HEK293T (cell line): ENCODE measurements at regions not wholly inside any gene's neighbourhood (a gene's known extent, or its start where the extent isn't known, plus 50 kb on each side); places are given as distances from the start of the nearest gene placed in this dataset.

Source experiments
- CTCF ChIA-PET: fragments of 350-600 bp; formaldehyde crosslinking; extraction: SDS; loops from one replicate; lab custom pipeline; 2021; ENCODE audit warnings: antibody characterized with exemption, inconsistent platforms; lab: Yijun Ruan, JAX
- POLR2A ChIA-PET: fragments of 350-600 bp; formaldehyde crosslinking; extraction: SDS; loops from one replicate; lab custom pipeline; 2020; ENCODE audit warnings: antibody characterized with exemption, inconsistent platforms; lab: Yijun Ruan, JAX
- DNase-seq: peaks from one replicate; pipeline ENCODE4 v3.0.0; 2012; ENCODE audit warnings: mixed read lengths; ENCODE audit errors: extremely low spot score
- ARNT ChIP-seq: fragments of 450-650 bp; IDR thresholded peaks from 2 replicates; pipeline ENCODE4 v1.6.1; 2017; ENCODE audit warnings: mild to moderate bottlenecking
- BHLHE40 ChIP-seq: fragments of 450-650 bp; IDR thresholded peaks from 2 replicates; pipeline ENCODE4 v1.6.1; 2016; ENCODE audit warnings: mild to moderate bottlenecking, moderate library complexity, borderline replicate concordance
- CTBP1 ChIP-seq: fragments of 450-650 bp; IDR thresholded peaks from 2 replicates; pipeline ENCODE4 v1.6.1; 2016; ENCODE audit warnings: borderline replicate concordance
- ELF4 ChIP-seq: fragments of 450-650 bp; IDR thresholded peaks from 2 replicates; pipeline ENCODE4 v1.6.1; 2017; ENCODE audit warnings: antibody characterized with exemption
- FOXA1 ChIP-seq: fragments of 450-650 bp; IDR thresholded peaks from 2 replicates; pipeline ENCODE4 v1.6.1; 2016; ENCODE audit warnings: mild to moderate bottlenecking
- FOXK2 ChIP-seq: fragments of 450-650 bp; IDR thresholded peaks from 2 replicates; pipeline ENCODE4 v1.6.1; 2016; ENCODE audit warnings: mild to moderate bottlenecking
- FOXM1 ChIP-seq: fragments of 450-650 bp; IDR thresholded peaks from 2 replicates; pipeline ENCODE4 v1.6.1; 2017; ENCODE audit warnings: mild to moderate bottlenecking, borderline replicate concordance
- HDGF ChIP-seq: fragments of 450-650 bp; IDR thresholded peaks from 2 replicates; pipeline ENCODE4 v1.6.1; 2017; ENCODE audit warnings: antibody characterized with exemption, borderline replicate concordance
- L3MBTL2 ChIP-seq: fragments of 450-650 bp; conservative IDR thresholded peaks from 2 replicates; pipeline ENCODE4 v1.6.1; 2016; ENCODE audit warnings: mild to moderate bottlenecking
- LEF1 ChIP-seq: fragments of 450-650 bp; IDR thresholded peaks from 2 replicates; pipeline ENCODE4 v1.6.1; 2017; ENCODE audit warnings: mild to moderate bottlenecking, borderline replicate concordance
- NFRKB ChIP-seq: fragments of 450-650 bp; IDR thresholded peaks from 2 replicates; pipeline ENCODE4 v1.6.1; 2016; ENCODE audit warnings: mild to moderate bottlenecking, moderate library complexity
- SP1 ChIP-seq: fragments of 450-650 bp; IDR thresholded peaks from 2 replicates; pipeline ENCODE4 v1.6.1; 2017
- SUZ12 ChIP-seq: fragments of 450-650 bp; IDR thresholded peaks from 2 replicates; pipeline ENCODE4 v1.6.1; 2016; ENCODE audit warnings: mild to moderate bottlenecking
- TARDBP ChIP-seq: fragments of 450-650 bp; IDR thresholded peaks from 2 replicates; pipeline ENCODE4 v1.6.1; 2016
- ZNF384 ChIP-seq: fragments of 450-650 bp; IDR thresholded peaks from 2 replicates; pipeline ENCODE4 v1.6.1; 2016
- TF ChIP-seq, protein P1 (sequence below): fragments of 450-650 bp; IDR thresholded peaks from 2 replicates; pipeline ENCODE4 v1.6.1; 2016

DNA sequence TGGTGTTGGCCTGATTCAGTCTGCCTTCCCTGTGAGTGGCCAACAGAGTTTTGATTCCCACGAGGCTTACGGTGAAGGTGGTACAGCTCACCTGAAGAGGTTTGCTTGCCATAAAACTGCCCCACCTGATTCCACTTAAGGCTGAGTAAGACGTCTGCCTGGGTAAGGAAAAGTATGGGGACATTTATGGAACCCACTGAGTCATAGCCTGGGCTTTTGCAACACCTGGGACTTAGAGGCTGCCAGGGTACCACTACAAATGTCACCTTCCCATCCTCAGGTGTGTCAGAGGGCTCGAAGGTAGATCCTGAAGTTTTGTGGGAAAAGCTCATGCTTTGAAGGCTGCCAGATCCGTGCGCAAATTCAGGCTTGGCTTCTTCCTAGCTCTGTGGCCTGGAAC, 56.9 kb upstream of the SLCO2A1 start:
- POLR2A ChIA-PET = no interaction called here

DNA sequence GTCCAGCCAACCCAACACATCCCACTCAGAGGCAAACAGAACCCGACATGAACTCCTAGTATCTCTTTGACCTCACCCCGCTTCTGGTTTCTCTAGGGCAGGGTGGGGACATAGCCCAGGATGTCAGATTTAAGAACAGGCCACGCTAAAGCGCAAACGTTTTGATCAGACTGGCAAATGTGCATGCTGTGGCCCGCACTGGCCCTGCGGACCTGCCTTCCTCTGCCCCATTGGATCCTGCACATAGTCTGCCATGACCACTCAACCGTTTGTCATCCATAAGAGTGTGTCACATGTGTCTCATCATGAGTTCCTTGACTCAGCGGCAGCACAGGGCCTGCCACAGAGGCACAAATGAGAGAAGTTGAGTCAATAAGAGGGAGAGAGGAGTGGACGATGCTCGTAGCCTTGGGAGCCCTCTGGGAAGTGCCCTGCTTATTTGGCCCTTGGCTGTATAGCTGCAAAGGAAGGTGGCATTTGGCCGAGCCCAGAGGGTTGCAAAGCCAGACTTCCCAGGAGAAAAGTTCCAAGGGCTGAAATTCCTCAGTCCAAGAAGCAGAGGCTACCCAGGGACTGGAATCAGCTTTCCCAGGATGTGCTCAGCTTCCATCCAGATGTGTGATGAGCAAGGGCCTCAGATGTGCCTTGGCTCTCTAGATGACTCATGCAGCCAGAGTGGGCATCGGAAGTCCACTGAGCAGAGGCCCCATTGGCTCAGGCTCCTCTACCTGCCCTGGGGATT, 55.5 kb upstream of the SLCO2A1 start:
- POLR2A ChIA-PET = no interaction called here

More for the DNA sequence above, 56.9 kb upstream of the SLCO2A1 start:
- CTCF ChIA-PET = no interaction called here
- no peak for DNase-seq
- TF ChIP-seq, protein P1, sequence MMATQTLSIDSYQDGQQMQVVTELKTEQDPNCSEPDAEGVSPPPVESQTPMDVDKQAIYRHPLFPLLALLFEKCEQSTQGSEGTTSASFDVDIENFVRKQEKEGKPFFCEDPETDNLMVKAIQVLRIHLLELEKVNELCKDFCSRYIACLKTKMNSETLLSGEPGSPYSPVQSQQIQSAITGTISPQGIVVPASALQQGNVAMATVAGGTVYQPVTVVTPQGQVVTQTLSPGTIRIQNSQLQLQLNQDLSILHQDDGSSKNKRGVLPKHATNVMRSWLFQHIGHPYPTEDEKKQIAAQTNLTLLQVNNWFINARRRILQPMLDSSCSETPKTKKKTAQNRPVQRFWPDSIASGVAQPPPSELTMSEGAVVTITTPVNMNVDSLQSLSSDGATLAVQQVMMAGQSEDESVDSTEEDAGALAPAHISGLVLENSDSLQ = no peak
- no peak for TF ChIP-seq SP1
- no peak for TF ChIP-seq CTBP1
- TF ChIP-seq ARNT = no peak
- no peak for TF ChIP-seq L3MBTL2
- TF ChIP-seq FOXK2 = no peak
- TF ChIP-seq ZNF384 = no peak
- no peak for TF ChIP-seq HDGF
- no peak for TF ChIP-seq SUZ12
- no peak for TF ChIP-seq BHLHE40
- TF ChIP-seq FOXA1 = no peak
- no peak for TF ChIP-seq LEF1

DNA sequence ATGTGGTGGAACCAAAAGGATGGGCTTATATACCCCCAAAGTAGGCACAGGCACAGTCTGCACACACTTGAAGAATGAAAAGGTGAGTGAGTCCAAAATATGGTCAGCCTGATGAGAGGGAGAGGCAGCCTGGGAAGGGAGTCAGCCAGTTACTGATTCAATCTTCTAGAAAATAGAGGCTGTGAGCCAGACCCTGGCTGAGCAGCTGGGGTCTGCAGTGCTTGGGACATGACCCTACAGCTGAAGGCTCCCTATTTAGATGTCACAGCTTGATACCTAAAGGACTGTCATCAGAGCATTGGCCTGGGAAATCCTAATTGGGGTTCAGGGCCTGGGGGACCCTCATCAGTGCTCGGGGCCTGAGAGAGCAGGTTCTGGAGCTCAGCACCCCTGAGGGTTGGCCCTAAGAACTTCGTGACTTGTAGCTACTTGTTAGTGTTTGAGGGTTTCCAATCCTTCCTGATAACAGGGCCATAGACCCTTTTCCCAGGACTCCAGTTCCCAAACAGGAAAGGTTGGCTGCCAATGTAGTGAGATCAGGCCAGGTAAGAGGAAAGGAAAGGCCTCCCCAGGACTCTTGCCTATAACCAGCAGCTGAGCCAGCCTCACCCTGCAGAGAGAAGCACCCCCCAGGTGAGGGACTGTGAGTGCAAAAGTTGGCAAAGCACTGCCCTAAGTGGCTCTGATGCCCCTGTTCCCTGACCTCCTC, 54.7 kb upstream of the SLCO2A1 start:
- TF ChIP-seq NFRKB (no peak), ARNT (no peak), L3MBTL2 (no peak), CTBP1 (no peak)
- ChIA-PET POLR2A (no interaction called here), CTCF (no interaction called here)
- DNase-seq = no peak

More for the DNA sequence above, 55.5 kb upstream of the SLCO2A1 start:
- CTCF ChIA-PET = no interaction called here
- TF ChIP-seq, protein P1 = no peak
- no peak for TF ChIP-seq CTBP1
- TF ChIP-seq SP1 = no peak
- no peak for TF ChIP-seq HDGF
- TF ChIP-seq L3MBTL2 = no peak
- no peak for TF ChIP-seq FOXK2
- TF ChIP-seq TARDBP = no peak
- TF ChIP-seq ELF4 = no peak
- no peak for TF ChIP-seq NFRKB
- no peak for TF ChIP-seq SUZ12
- TF ChIP-seq FOXM1 = no peak
- no peak for TF ChIP-seq LEF1
- no peak for TF ChIP-seq ARNT
- TF ChIP-seq FOXA1 = no peak
- no peak for TF ChIP-seq ZNF384
- DNase-seq = no peak

DNA sequence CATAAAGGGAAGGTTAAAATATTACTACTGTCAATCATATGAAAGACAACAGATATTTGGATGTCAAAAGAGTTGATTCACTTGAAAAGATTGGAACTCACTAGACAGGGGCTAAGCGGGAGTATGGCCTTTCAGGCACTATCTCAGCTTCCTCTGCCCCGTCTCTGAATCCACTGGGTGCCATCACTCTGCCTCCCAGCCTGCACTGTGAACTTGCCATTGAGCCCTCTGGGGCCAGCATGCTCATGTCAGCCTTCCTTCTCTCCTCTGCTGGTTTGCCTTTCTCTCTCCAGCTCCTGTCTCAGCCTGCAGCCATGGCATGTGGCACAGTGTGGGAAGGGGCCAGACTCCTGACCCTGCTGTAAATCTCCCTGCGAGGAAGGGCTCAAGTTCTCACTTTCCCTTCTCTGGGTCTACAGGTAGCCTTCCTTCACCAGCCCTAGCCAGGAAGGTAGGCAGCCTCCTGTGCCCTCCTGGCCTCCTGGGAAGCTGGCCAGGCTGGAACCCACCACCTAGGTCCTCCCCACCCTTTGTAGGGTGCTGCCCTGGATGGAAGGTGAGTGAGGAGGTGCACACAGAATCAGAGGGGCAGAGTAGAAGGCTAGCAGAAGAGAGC, 54.0 kb upstream of the SLCO2A1 start:
- no peak for DNase-seq
- ChIA-PET POLR2A (no interaction called here), CTCF (no interaction called here)
- no peak for TF ChIP-seq FOXM1

DNA sequence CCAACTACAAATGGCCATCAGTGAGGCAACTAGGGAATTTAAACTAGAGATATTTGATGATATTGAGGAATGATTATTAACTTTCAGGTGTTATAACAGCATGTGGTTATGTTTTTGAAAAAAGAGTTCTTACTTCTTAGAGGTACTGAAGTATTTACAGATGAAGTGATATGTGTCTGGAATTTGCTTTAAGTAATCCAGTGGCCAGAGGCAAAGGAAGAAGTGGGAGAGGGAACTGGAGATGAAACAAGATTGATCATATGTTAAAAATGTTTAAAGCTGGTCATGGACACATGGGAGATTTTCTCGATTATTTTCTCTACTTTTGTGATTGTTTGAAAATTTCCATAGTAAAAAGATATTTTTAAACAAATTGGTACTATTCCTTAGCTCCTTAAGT, 53.3 kb upstream of the SLCO2A1 start:
- ChIA-PET POLR2A (no interaction called here), CTCF (no interaction called here)
- TF ChIP-seq BHLHE40 (no peak), FOXM1 (no peak), ELF4 (no peak), LEF1 (no peak), ZNF384 (no peak), L3MBTL2 (no peak), SUZ12 (no peak), NFRKB (no peak), ARNT (no peak), SP1 (no peak), TARDBP (no peak), FOXK2 (no peak), CTBP1 (no peak), FOXA1 (no peak), HDGF (no peak)
- TF ChIP-seq, protein P1 = no peak
- no peak for DNase-seq

DNA sequence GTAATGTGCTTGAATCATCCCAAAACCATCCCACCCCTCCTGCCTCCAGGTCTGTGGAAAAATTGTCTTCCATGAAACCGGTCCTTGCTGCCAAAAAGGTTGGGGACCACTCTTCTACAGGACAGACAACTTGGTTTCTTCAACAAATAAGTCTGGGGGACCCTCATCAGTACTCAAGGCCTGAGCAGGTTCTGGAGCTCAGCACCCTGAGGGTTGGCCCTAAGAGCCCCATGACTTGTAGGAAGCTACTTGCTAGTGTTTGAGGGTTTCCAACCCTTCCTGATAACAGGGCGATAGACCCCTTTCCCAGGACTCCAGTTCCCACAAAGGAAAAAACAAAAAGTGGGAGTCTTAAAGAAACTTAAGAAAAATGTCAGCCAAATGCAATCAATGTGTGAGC, 52.9 kb upstream of the SLCO2A1 start:
- POLR2A ChIA-PET = no interaction called here
- TF ChIP-seq, protein P1 = no peak
- CTCF ChIA-PET = no interaction called here
- no peak for DNase-seq
